ENCODE measurements at regions not wholly inside any gene's neighbourhood (a gene's known extent, or its start where the extent isn't known, plus 50 kb on each side); places are given as distances from the start of the nearest gene placed in this dataset.

GRCh38 chr9:119053070-119053469 lies 316.2 kb downstream of the BRINP1 start:
- DNase-seq (ENCODE audit: low spot score in 2 of 2) = no peak
- H3K27me3 ChIP-seq (ENCODE audit: low read depth) = no peaks in the 10 kb centered on the region
- H3K4me1 ChIP-seq = no peaks in the 10 kb centered on the region
- no peaks in the 10 kb centered on the region for H3K36me3 ChIP-seq (replicated peaks)
- no peak overlapping the region for H3K4me3 ChIP-seq
- in situ Hi-C loops (cut with MboI; ENCODE audit: low sequenced_read_pairs) = no loop called here
- H3K9me3 ChIP-seq = no peaks in the 10 kb centered on the region

- DNase-seq (ENCODE audit: low spot score in 2 of 2) = no peak
- Histone ChIP-seq H3K9me3 (no peaks in the 10 kb centered on the region), H3K36me3 (replicated peaks) (no peaks in the 10 kb centered on the region), H3K4me1 (no peaks in the 10 kb centered on the region), H3K27me3 (ENCODE audit: low read depth) (no peaks in the 10 kb centered on the region), H3K4me3 (no peak overlapping the region)
- in situ Hi-C loops (cut with MboI; ENCODE audit: low sequenced_read_pairs) = no loop called here
Observed at GRCh38 chr9:119060629-119061385, 308.4 kb downstream of the BRINP1 start.

- no peaks in the 10 kb centered on the region for H3K9me3 ChIP-seq
- in situ Hi-C loops (cut with MboI; ENCODE audit: low sequenced_read_pairs) = no loop called here
Observed at GRCh38 chr9:119071636-119072035, 297.6 kb downstream of the BRINP1 start.

GRCh38 chr9:119074017-119074416 lies 295.2 kb downstream of the BRINP1 start:
- H3K4me1 ChIP-seq = no peaks in the 10 kb centered on the region
- no peak overlapping the region for H3K4me3 ChIP-seq
- no peaks in the 10 kb centered on the region for H3K36me3 ChIP-seq (replicated peaks)
- no peaks in the 10 kb centered on the region for H3K27me3 ChIP-seq (ENCODE audit: low read depth)
- no peak for DNase-seq (ENCODE audit: low spot score in 2 of 2)
- in situ Hi-C loops (cut with MboI; ENCODE audit: low sequenced_read_pairs) = no loop called here
- no peaks in the 10 kb centered on the region for H3K9me3 ChIP-seq

More at GRCh38 chr9:119071636-119072035, 297.6 kb downstream of the BRINP1 start:
- H3K4me3 ChIP-seq = no peak overlapping the region
- H3K36me3 ChIP-seq (replicated peaks) = no peaks in the 10 kb centered on the region
- no peaks in the 10 kb centered on the region for H3K27me3 ChIP-seq (ENCODE audit: low read depth)
- DNase-seq (ENCODE audit: low spot score in 2 of 2) = no peak
- no peaks in the 10 kb centered on the region for H3K4me1 ChIP-seq

GRCh38 chr9:119078015-119078414 lies 291.2 kb downstream of the BRINP1 start:
- DNase-seq (ENCODE audit: low spot score in 2 of 2) = no peak
- Histone ChIP-seq H3K27me3 (ENCODE audit: low read depth) (no peaks in the 10 kb centered on the region; the same call in 1 of the 2 replicates), H3K4me3 (no peak overlapping the region), H3K4me1 (no peaks in the 10 kb centered on the region), H3K9me3 (no peaks in the 10 kb centered on the region), H3K36me3 (replicated peaks) (no peaks in the 10 kb centered on the region)
- in situ Hi-C loops (cut with MboI; ENCODE audit: low sequenced_read_pairs) = no loop called here

GRCh38 chr9:119083673-119084072 lies 285.6 kb downstream of the BRINP1 start:
- DNase-seq (ENCODE audit: low spot score in 2 of 2) = no peak

GRCh38 chr9:119086590-119086989 lies 282.6 kb downstream of the BRINP1 start:
- in situ Hi-C loops (cut with MboI; ENCODE audit: low sequenced_read_pairs) = no loop called here
- Histone ChIP-seq H3K27me3 (ENCODE audit: low read depth) (no peaks in the 10 kb centered on the region; the same call in 1 of the 2 replicates), H3K4me1 (no peaks in the 10 kb centered on the region), H3K9me3 (no peaks in the 10 kb centered on the region), H3K36me3 (replicated peaks) (no peaks in the 10 kb centered on the region), H3K4me3 (no peak overlapping the region)
- DNase-seq (ENCODE audit: low spot score in 2 of 2) = no peak

More at GRCh38 chr9:119083673-119084072, 285.6 kb downstream of the BRINP1 start:
- Histone ChIP-seq H3K27me3 (ENCODE audit: low read depth) (no peaks in the 10 kb centered on the region; the same call in 1 of the 2 replicates), H3K9me3 (no peaks in the 10 kb centered on the region), H3K36me3 (replicated peaks) (no peaks in the 10 kb centered on the region), H3K4me3 (no peak overlapping the region), H3K4me1 (no peaks in the 10 kb centered on the region)
- in situ Hi-C loops (cut with MboI; ENCODE audit: low sequenced_read_pairs) = no loop called here

- DNase-seq (ENCODE audit: low spot score in 2 of 2) = no peak
- Histone ChIP-seq H3K27me3 (ENCODE audit: low read depth) (no peaks in the 10 kb centered on the region), H3K36me3 (replicated peaks) (no peaks in the 10 kb centered on the region), H3K4me3 (no peak overlapping the region), H3K9me3 (no peaks in the 10 kb centered on the region), H3K4me1 (no peaks in the 10 kb centered on the region)
- in situ Hi-C loops (cut with MboI; ENCODE audit: low sequenced_read_pairs) = no loop called here
Observed at GRCh38 chr9:119088002-119088547, 281.2 kb downstream of the BRINP1 start.

GRCh38 chr9:119091074-119091473 lies 278.2 kb downstream of the BRINP1 start:
- no peaks in the 10 kb centered on the region for H3K9me3 ChIP-seq
- no peaks in the 10 kb centered on the region for H3K27me3 ChIP-seq (ENCODE audit: low read depth)
- no peaks in the 10 kb centered on the region for H3K36me3 ChIP-seq (replicated peaks)
- H3K4me3 ChIP-seq = no peak overlapping the region
- H3K4me1 ChIP-seq = no peaks in the 10 kb centered on the region
- in situ Hi-C loops (cut with MboI; ENCODE audit: low sequenced_read_pairs) = no loop called here
- DNase-seq (ENCODE audit: low spot score in 2 of 2) = no peak

GRCh38 chr9:119092125-119092524 lies 277.1 kb downstream of the BRINP1 start:
- Histone ChIP-seq H3K36me3 (replicated peaks) (no peaks in the 10 kb centered on the region), H3K27me3 (ENCODE audit: low read depth) (no peaks in the 10 kb centered on the region), H3K4me3 (no peak overlapping the region), H3K4me1 (no peaks in the 10 kb centered on the region), H3K9me3 (no peaks in the 10 kb centered on the region)
- DNase-seq (ENCODE audit: low spot score in 2 of 2) = no peak
- in situ Hi-C loops (cut with MboI; ENCODE audit: low sequenced_read_pairs) = no loop called here

GRCh38 chr9:119094086-119094485 lies 275.1 kb downstream of the BRINP1 start:
- Histone ChIP-seq H3K27me3 (ENCODE audit: low read depth) (no peaks in the 10 kb centered on the region), H3K9me3 (no peaks in the 10 kb centered on the region), H3K36me3 (replicated peaks) (no peaks in the 10 kb centered on the region), H3K4me1 (no peaks in the 10 kb centered on the region), H3K4me3 (no peak overlapping the region)
- DNase-seq (ENCODE audit: low spot score in 2 of 2) = no peak
- in situ Hi-C loops (cut with MboI; ENCODE audit: low sequenced_read_pairs) = no loop called here

- Histone ChIP-seq H3K36me3 (replicated peaks) (no peaks in the 10 kb centered on the region), H3K4me1 (no peaks in the 10 kb centered on the region), H3K9me3 (no peaks in the 10 kb centered on the region), H3K27me3 (ENCODE audit: low read depth) (no peaks in the 10 kb centered on the region), H3K4me3 (no peak overlapping the region)
- in situ Hi-C loops (cut with MboI; ENCODE audit: low sequenced_read_pairs) = no loop called here
- DNase-seq (ENCODE audit: low spot score in 2 of 2) = no peak
Observed at GRCh38 chr9:119095072-119095471, 274.2 kb downstream of the BRINP1 start.

GRCh38 chr9:119101048-119101447 lies 268.2 kb downstream of the BRINP1 start:
- no peak for DNase-seq (ENCODE audit: low spot score in 2 of 2)
- no peaks in the 10 kb centered on the region for H3K36me3 ChIP-seq (replicated peaks)
- no peaks in the 10 kb centered on the region for H3K9me3 ChIP-seq
- H3K27me3 ChIP-seq (ENCODE audit: low read depth) = no peaks in the 10 kb centered on the region
- no peaks in the 10 kb centered on the region for H3K4me1 ChIP-seq
- in situ Hi-C loops (cut with MboI; ENCODE audit: low sequenced_read_pairs) = no loop called here
- H3K4me3 ChIP-seq = no peak overlapping the region

GRCh38 chr9:119114681-119115080 lies 254.6 kb downstream of the BRINP1 start:
- in situ Hi-C loops (cut with MboI; ENCODE audit: low sequenced_read_pairs) = no loop called here
- no peaks in the 10 kb centered on the region for H3K27me3 ChIP-seq (ENCODE audit: low read depth)
- no peak overlapping the region for H3K4me3 ChIP-seq
- no peaks in the 10 kb centered on the region for H3K4me1 ChIP-seq
- H3K36me3 ChIP-seq (replicated peaks) = no peaks in the 10 kb centered on the region
- no peak for DNase-seq (ENCODE audit: low spot score in 2 of 2)
- H3K9me3 ChIP-seq = no peaks in the 10 kb centered on the region

Data from HAP-1 (cell line).